ENCODE measurements at regions not wholly inside any gene's neighbourhood (a gene's known extent, or its start where the extent isn't known, plus 50 kb on each side); places are given as distances from the start of the nearest gene placed in this dataset.

DNA sequence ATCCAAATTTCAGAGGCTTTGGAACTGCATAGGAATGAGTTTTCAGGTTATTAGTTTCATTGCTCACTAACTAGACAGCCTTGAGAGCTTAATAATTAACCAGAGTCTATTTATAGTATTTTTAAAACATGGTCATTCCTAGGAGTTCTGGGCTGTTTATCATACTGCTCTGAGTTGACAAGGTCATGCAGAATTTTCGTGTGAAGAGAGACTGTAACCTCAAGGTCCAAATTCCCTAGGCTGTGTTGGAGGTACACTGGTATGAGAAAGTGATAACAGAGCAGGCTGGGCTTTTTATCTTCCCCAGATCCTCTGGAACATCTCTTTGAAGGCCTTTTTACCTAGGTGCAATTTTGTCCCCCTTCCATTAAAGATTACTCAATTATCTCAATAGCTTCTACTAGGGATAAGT is 736.3 kb downstream of the LTN1 start:
- TF ChIP-seq CTCF (IDR thresholded peaks at IDR 0.05) = no peak
- no peak for TF ChIP-seq EP300 (IDR thresholded peaks at IDR 0.05; ENCODE audit: low read depth)
- no peak for TF ChIP-seq POLR2AphosphoS5 (IDR thresholded peaks at IDR 0.05)
- TF ChIP-seq POLR2A (IDR thresholded peaks at IDR 0.05) = no peak

Measured in transverse colon (tissue), 4 donors.